Smooth muscle cell (in vitro differentiated cells): ENCODE measurements at regions not wholly inside any gene's neighbourhood (a gene's known extent, or its start where the extent isn't known, plus 50 kb on each side); places are given as distances from the start of the nearest gene placed in this dataset.

Experiments used
- DNase-seq: peaks from one replicate; lab custom pipeline; 2025; ENCODE audit not compliant: unreplicated experiment; lab: John Stamatoyannopoulos, UW
- H2AFZ ChIP-seq: fragments of 200-600 bp; sonication (generic); 2 replicates; pipeline ENCODE4 v1.6.0; 2016; ENCODE audit warnings: antibody characterized with exemption, low read depth, mild to moderate bottlenecking
- H3F3A ChIP-seq: fragments of 200-600 bp; sonication (generic); 2 replicates; pipeline ENCODE4 v1.6.0; 2017; ENCODE audit warnings: antibody characterized with exemption, low read depth
- H3K27ac ChIP-seq: fragments of 200-600 bp; sonication (generic); 2 replicates; pipeline ENCODE4 v1.5.1; 2016; ENCODE audit warnings: low read depth, mild to moderate bottlenecking
- H3K27me3 ChIP-seq: fragments of 200-600 bp; sonication (generic); 2 replicates; pipeline ENCODE4 v1.6.1; 2016; ENCODE audit warnings: low read depth, mild to moderate bottlenecking
- H3K36me3 ChIP-seq: fragments of 200-600 bp; sonication (generic); 2 replicates; pipeline ENCODE4 v1.5.1; 2016; ENCODE audit warnings: low read depth
- H3K4me1 ChIP-seq: fragments of 200-600 bp; sonication (generic); 2 replicates; pipeline ENCODE4 v1.5.1; 2016; ENCODE audit warnings: low read depth
- H3K4me2 ChIP-seq: fragments of 200-600 bp; sonication (generic); 2 replicates; pipeline ENCODE4 v1.6.0; 2016; ENCODE audit warnings: mild to moderate bottlenecking
- H3K4me3 ChIP-seq: fragments of 200-600 bp; sonication (generic); 2 replicates; pipeline ENCODE4 v1.5.1; 2016; ENCODE audit warnings: mild to moderate bottlenecking
- H3K79me2 ChIP-seq: fragments of 200-600 bp; sonication (generic); 2 replicates; pipeline ENCODE4 v1.6.0; 2016; ENCODE audit warnings: low read depth, mild to moderate bottlenecking
- H3K9ac ChIP-seq: fragments of 200-600 bp; sonication (generic); 2 replicates; pipeline ENCODE4 v1.6.0; 2016; ENCODE audit warnings: low read depth
- H3K9me3 ChIP-seq: fragments of 200-600 bp; sonication (generic); replicated peaks from 2 replicates; pipeline ENCODE4 v1.5.1; 2016; ENCODE audit warnings: low read depth
- H4K20me1 ChIP-seq: fragments of 200-600 bp; sonication (generic); 2 replicates; pipeline ENCODE4 v1.6.0; 2016; ENCODE audit warnings: low read depth
- WGBS: methylation state at CpG from one replicate; pipeline ENCODE4 v1.1.7; 2016; ENCODE audit warnings: low lambda C conversion rate; 5-methylcytosine and 5-hydroxymethylcytosine counted together
- TF ChIP-seq, protein P1 (sequence below): fragments of 200-600 bp; sonication (generic); IDR thresholded peaks from 2 replicates; pipeline ENCODE4 v1.5.1; 2017; ENCODE audit warnings: borderline replicate concordance, mild to moderate bottlenecking, antibody characterized with exemption; ENCODE audit not compliant: insufficient read depth, poor library complexity, severe bottlenecking

DNA sequence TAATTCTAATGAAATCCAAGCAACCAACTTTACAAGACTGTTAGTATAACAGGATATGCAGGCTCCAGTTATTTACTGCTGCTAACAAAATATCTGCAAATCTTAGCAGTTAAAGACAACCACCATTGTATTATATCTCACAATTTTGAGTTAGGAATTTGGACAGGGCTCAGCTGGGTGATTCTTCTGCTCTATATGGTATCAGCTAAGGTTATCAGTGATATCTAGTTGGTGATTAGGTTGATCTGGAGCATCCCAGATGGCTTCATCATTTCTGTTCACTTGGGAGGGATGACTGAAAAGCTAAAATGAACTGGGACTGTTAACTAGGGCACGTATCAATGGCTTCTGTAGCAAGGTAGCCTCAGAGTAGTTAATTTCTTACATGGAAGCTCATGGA is 105.7 kb downstream of the MBL2 start:
- no peak overlapping the region for H3K27ac ChIP-seq
- no peaks in the 10 kb centered on the region for H3K9me3 ChIP-seq
- DNase-seq = no peak
- H3K4me3 ChIP-seq = no peak overlapping the region
- no peak overlapping the region for H3K4me2 ChIP-seq
- TF ChIP-seq, protein P1, sequence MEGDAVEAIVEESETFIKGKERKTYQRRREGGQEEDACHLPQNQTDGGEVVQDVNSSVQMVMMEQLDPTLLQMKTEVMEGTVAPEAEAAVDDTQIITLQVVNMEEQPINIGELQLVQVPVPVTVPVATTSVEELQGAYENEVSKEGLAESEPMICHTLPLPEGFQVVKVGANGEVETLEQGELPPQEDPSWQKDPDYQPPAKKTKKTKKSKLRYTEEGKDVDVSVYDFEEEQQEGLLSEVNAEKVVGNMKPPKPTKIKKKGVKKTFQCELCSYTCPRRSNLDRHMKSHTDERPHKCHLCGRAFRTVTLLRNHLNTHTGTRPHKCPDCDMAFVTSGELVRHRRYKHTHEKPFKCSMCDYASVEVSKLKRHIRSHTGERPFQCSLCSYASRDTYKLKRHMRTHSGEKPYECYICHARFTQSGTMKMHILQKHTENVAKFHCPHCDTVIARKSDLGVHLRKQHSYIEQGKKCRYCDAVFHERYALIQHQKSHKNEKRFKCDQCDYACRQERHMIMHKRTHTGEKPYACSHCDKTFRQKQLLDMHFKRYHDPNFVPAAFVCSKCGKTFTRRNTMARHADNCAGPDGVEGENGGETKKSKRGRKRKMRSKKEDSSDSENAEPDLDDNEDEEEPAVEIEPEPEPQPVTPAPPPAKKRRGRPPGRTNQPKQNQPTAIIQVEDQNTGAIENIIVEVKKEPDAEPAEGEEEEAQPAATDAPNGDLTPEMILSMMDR = no peak
- H2AFZ ChIP-seq = no peak overlapping the region
- H4K20me1 ChIP-seq = no peaks in the 10 kb centered on the region
- H3F3A ChIP-seq = no peaks in the 10 kb centered on the region
- no peaks in the 10 kb centered on the region for H3K79me2 ChIP-seq
- H3K36me3 ChIP-seq = peaks cover 5% of the 10 kb centered on the region
- H3K4me1 ChIP-seq = no peaks in the 10 kb centered on the region
- 90% methylated on average over 1 of the region's 1 CpG for WGBS
- H3K9ac ChIP-seq = no peak overlapping the region
- no peaks in the 10 kb centered on the region for H3K27me3 ChIP-seq

DNA sequence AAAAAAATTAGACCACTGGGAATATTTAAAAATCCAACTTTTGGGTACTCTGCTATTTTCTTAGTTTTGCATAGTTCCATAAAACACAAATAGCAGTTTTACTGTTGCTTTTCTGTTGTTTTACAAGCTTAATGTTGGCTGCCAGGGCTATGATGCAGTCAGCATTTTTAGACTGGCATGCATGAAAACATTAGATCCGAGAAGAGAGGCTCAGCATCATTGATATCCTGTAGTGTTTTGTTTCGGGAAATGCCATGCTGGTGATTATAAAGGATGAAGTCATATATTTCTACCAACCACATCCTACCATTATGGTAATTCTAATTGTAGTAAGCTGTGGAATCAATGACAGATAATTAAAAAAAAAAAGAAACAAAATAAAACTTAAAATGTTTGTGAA is 104.6 kb downstream of the MBL2 start:
- no peaks in the 10 kb centered on the region for H3F3A ChIP-seq
- H3K27ac ChIP-seq = no peak overlapping the region
- TF ChIP-seq, protein P1 = no peak
- no peak for DNase-seq
- H3K9ac ChIP-seq = no peak overlapping the region
- H3K27me3 ChIP-seq = no peaks in the 10 kb centered on the region
- WGBS = 77% methylated on average over 2 of the region's 2 CpGs
- no peak overlapping the region for H3K4me3 ChIP-seq
- H3K4me2 ChIP-seq = no peak overlapping the region
- H2AFZ ChIP-seq = no peak overlapping the region
- no peaks in the 10 kb centered on the region for H4K20me1 ChIP-seq
- H3K36me3 ChIP-seq = peaks cover 5% of the 10 kb centered on the region
- no peaks in the 10 kb centered on the region for H3K79me2 ChIP-seq
- no peaks in the 10 kb centered on the region for H3K9me3 ChIP-seq
- H3K4me1 ChIP-seq = no peaks in the 10 kb centered on the region

DNA sequence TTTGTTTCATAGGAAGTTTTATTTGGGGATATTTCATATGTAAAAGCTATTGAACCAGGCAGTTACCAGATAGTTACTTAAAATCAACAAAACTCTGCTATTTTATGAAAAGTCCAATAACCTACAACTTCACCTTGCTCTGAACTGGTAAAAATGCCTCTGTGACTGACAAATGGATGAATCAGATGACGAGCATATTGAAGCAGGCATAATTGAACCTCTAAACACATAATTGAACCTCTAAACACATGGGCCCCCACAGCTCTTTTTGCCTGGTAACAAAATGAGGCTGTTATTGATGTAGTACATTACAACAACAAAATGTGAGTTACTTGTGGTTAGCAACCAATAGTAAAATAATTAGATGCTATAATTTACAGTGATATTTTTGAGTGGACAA is 99.7 kb downstream of the MBL2 start:
- no peaks in the 10 kb centered on the region for H3K9me3 ChIP-seq
- WGBS = 79% methylated on average over 1 of the region's 1 CpG
- H3K9ac ChIP-seq = no peak overlapping the region

DNA sequence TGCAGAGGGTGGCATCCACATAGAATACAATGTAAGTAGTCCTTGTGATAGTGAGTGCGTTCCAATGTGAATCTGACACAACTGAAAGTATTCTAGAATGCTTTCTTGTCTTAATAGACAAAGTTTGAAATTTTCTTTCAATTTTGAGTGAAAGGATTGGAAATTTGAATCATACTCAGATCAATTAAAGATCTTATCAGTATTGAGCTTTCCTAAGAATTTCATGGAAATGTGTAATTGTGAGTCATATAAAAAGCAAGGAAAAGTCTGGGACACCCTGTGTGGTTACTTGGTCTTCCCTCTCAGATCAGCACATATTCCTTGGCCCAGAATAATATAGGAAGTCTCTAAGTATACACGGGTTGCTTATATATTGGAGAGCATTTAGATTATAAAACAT is 99.1 kb downstream of the MBL2 start:
- H3K27ac ChIP-seq = no peak overlapping the region

More for the DNA sequence above, 99.7 kb downstream of the MBL2 start:
- Histone ChIP-seq H3K27me3 (no peaks in the 10 kb centered on the region), H3K27ac (no peak overlapping the region), H3K4me2 (no peak overlapping the region), H2AFZ (no peak overlapping the region), H3K4me3 (no peak overlapping the region), H4K20me1 (no peaks in the 10 kb centered on the region), H3K36me3 (no peaks in the 10 kb centered on the region), H3K4me1 (no peaks in the 10 kb centered on the region), H3K79me2 (no peaks in the 10 kb centered on the region), H3F3A (no peaks in the 10 kb centered on the region)
- TF ChIP-seq, protein P1 = no peak
- no peak for DNase-seq

More for the DNA sequence above, 99.1 kb downstream of the MBL2 start:
- no peaks in the 10 kb centered on the region for H4K20me1 ChIP-seq
- 94% methylated on average over 2 of the region's 2 CpGs for WGBS
- no peak for DNase-seq
- no peak overlapping the region for H3K9ac ChIP-seq
- H3K4me2 ChIP-seq = no peak overlapping the region
- H3K9me3 ChIP-seq = no peaks in the 10 kb centered on the region
- no peaks in the 10 kb centered on the region for H3K4me1 ChIP-seq
- H3K36me3 ChIP-seq = no peaks in the 10 kb centered on the region
- no peaks in the 10 kb centered on the region for H3K79me2 ChIP-seq
- no peak overlapping the region for H2AFZ ChIP-seq
- peaks cover under 1% of the 10 kb centered on the region for H3F3A ChIP-seq
- no peak overlapping the region for H3K4me3 ChIP-seq
- H3K27me3 ChIP-seq = no peaks in the 10 kb centered on the region
- TF ChIP-seq, protein P1 = no peak
